GM12864 (cell line): ENCODE measurements at regions not wholly inside any gene's neighbourhood (a gene's known extent, or its start where the extent isn't known, plus 50 kb on each side); places are given as distances from the start of the nearest gene placed in this dataset.

Experiments
- DNase-seq: peaks from one replicate; pipeline ENCODE4 v3.0.0-alpha.2; 2011; ENCODE audit warnings: low read depth
- H3K4me3 ChIP-seq: 2 replicates; pipeline ENCODE4 v1.5.1; 2011; ENCODE audit warnings: mild to moderate bottlenecking, low read depth, low read length, control low read depth
- TF ChIP-seq, protein P1 (sequence below): IDR thresholded peaks from 2 replicates; pipeline ENCODE4 v1.5.1; 2011; ENCODE audit warnings: low read depth, mild to moderate bottlenecking, moderate library complexity, low read length, control low read depth, inconsistent platforms; ENCODE audit errors: missing control alignments

DNA sequence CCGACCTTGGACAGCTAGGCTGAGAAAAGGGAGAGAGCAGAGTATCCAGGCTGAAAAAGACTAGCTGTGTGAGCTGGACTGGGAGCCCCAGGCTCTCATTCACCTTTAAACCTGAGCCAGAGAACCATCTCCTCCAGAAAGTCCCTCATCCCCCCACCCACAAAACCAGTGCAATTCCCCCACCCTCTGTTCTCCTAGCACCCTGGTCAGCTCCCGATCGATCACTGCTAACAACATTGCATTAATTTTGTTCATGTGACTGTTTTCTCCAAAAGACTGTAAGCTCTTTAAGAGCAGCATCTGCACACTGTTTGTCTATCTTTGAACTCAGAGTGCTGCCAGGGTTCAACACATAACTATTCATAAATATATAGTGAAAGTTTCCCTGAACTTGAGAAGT is 67.1 kb upstream of the NFASC start:
- DNase-seq, result no peak
- H3K4me3 ChIP-seq, result no peak overlapping the region
- TF ChIP-seq, protein P1, sequence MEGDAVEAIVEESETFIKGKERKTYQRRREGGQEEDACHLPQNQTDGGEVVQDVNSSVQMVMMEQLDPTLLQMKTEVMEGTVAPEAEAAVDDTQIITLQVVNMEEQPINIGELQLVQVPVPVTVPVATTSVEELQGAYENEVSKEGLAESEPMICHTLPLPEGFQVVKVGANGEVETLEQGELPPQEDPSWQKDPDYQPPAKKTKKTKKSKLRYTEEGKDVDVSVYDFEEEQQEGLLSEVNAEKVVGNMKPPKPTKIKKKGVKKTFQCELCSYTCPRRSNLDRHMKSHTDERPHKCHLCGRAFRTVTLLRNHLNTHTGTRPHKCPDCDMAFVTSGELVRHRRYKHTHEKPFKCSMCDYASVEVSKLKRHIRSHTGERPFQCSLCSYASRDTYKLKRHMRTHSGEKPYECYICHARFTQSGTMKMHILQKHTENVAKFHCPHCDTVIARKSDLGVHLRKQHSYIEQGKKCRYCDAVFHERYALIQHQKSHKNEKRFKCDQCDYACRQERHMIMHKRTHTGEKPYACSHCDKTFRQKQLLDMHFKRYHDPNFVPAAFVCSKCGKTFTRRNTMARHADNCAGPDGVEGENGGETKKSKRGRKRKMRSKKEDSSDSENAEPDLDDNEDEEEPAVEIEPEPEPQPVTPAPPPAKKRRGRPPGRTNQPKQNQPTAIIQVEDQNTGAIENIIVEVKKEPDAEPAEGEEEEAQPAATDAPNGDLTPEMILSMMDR, result no peak

DNA sequence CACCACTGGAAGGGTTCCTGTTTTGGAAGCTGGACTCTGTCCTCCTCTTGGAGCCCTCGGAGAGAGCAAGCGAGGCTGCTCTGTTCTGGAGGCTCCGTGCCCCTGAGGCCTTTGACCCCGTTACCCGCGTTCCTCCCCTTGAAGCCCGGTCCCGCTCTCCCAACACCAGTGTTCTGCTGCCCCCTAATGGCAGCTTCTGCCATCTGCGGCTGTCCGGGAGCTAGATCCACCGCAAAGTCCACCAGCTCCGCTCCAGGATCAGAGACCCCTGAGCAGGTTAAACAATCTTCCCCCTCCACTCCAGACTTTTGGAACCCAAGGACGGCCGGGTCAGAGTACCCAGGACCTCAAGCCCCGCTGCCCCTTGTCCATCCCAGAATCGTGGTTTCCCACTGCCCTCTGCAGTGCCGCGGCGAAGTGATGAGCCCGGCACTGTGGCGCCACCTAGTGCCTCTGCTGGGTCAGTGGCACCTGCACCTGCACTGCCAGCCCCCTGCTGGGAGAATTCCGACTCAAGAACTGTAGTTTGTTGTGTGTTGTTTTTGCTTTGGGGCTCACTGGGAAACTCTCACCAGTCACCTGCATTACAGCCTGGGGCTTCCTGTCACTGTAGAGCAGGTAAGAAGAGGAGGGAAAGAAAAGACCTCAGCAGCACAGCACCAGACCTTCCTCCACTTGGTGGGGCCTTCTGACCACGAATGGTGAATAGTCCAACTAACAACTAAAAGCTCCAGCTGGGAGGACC is 63.5 kb upstream of the NFASC start:
- peak overlapping the region; percentile 52 for H3K4me3 ChIP-seq
- TF ChIP-seq, protein P1, result peak; percentile 94
- DNase-seq, result peak; percentile 55

DNA sequence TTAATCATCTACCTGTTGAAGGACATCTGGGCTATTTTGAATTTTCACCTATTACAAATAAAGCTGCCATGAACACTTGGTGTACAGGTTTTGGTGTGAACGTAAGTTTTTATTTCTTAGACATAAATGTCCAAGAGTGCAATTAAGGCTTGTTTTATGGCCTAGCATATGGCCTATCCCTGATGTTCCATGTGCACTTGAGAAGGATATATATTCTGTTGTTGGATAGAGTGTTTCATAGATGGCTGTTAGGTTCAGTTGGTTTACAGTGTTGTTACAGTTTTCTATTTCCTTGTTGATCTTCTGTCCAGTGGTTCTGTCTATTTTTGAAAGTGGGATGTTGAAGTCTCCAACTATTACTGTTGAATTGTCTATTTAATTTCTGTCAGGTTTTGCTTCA is 61.2 kb upstream of the NFASC start:
- TF ChIP-seq, protein P1, result no peak
- no peak overlapping the region for H3K4me3 ChIP-seq
- no peak for DNase-seq

DNA sequence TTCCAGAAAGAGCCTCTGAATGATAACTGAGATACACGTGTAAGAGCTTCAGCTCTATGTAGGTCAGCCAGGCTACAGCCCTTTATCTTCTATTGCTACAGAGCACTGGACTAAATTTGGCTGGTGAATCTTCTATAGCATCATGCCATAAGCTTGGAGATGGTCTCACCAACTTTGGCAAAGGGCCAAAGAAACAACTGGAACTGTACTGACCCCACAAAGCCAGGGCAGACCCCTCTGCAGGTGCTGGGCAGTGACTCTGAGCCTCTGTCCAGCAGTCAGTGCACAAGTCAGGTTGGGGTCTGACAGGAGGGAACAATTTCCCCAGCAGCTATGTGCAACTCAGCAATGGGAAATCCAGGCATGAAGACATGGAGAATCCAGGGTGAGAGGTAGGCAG is 57.8 kb upstream of the NFASC start:
- no peak for DNase-seq
- TF ChIP-seq, protein P1, result no peak
- H3K4me3 ChIP-seq, result no peak overlapping the region

DNA sequence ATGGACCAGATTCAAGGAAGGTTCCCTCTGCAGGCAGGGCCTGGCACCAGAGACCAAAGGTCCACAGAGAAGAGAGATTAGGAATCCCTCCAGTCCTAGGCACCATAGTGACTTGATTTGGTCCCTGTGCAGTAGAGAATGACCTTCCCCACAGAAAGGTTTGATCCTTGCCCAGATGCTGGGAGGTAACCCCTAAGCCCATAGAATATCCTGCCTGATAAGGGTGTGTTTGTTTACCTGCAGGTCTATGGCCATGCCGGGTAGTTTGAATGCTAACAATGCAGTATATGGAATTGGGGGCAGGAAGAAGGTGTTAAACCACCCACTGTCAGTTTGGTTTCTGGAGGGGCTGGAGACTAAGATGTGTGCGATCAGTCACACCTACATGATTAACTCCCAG is 57.1 kb upstream of the NFASC start:
- TF ChIP-seq, protein P1, result no peak
- H3K4me3 ChIP-seq, result no peak overlapping the region
- DNase-seq, result no peak

DNA sequence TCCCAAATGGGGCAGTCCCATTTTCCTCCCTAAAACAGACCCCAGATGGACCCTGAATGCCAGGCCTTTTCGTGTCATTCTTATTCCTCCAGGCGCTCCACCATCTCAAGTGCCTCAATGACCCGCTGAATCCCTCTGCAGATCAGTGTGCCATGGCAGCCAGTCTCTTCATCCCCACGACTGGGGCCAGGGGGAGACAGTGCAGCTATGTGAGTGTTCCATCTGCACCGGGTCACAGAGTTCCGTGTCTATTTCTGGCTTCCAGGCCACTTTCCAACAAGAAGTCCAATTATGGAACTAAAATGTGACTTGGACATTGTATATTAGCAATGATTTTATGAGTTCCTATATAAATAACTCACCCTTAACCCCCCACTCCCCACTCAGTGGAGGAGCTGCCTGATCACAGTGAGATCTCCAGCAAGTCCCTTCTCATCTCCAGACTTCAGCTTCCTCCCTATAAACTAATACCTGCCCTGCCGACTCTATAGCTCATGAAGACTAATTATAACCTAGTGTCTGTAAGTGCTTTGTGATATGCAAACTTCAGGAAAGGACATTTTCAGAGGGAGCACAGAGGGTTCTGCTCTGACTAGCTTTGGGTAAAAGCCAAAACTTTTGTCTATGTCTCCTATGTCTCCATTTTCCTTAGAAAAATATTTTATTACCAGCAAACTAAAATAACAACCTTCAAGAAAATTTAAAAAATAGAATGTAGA is 56.3 kb upstream of the NFASC start:
- TF ChIP-seq, protein P1, result no peak
- no peak overlapping the region for H3K4me3 ChIP-seq
- no peak for DNase-seq

DNA sequence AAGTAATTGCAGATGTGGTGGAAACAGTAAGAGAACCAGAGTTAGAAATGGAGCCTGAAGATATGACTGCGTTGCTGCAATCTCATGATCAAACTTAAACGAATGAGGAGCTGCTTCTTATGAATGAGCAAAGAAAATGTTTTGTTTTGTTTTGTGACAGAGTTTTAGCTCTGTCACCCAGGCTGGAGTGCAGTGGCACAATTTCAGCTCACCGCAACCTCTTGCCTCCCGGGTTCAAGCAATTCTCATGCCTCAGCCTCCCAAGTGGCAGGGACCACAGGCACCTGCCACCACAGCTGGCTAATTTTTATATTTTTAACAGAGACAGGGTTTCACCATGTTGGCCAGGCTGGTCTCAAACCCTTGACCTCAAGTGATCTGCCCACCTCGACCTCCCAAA is 53.3 kb upstream of the NFASC start:
- DNase-seq, result no peak
- TF ChIP-seq, protein P1, result no peak
- H3K4me3 ChIP-seq, result no peak overlapping the region
